ENCODE measurements at regions not wholly inside any gene's neighbourhood (a gene's known extent, or its start where the extent isn't known, plus 50 kb on each side); places are given as distances from the start of the nearest gene placed in this dataset.

DNA sequence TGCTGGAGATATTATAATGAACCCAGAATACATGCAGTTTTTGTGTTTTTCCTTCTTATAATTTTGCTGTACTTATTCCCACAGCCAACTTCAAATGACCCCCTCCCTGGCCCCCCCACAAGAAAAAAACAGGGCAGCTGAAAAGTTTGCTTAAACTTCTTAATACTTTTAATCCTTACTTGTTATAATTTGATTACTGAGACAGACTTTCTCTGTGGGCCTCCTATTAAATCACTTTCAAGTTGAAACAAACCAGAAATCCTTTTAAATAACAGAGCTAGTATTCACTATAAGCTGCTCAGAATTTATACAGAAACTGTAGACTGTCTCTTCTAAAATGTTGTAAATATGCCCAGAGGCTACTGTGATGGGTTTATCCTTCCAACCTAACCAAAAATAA lies 106.3 kb downstream of the CENPW start:
- Histone ChIP-seq H3K4me3 (no peak overlapping the region), H3K9me3 (no peaks in the 10 kb centered on the region), H3K27ac (no peak overlapping the region), H3K36me3 (no peaks in the 10 kb centered on the region), H3K4me1 (no peaks in the 10 kb centered on the region), H3K27me3 (no peaks in the 10 kb centered on the region)
- DNase-seq (ENCODE audit: extremely low spot score in 2 of 2) = no peak
- TF ChIP-seq POLR2AphosphoS5 (IDR thresholded peaks at IDR 0.05; ENCODE audit: insufficient read depth in 1 of 2, low read depth in 1 of 2) = no peak
- no peak for TF ChIP-seq POLR2A (IDR thresholded peaks at IDR 0.05)
- TF ChIP-seq, protein P1, sequence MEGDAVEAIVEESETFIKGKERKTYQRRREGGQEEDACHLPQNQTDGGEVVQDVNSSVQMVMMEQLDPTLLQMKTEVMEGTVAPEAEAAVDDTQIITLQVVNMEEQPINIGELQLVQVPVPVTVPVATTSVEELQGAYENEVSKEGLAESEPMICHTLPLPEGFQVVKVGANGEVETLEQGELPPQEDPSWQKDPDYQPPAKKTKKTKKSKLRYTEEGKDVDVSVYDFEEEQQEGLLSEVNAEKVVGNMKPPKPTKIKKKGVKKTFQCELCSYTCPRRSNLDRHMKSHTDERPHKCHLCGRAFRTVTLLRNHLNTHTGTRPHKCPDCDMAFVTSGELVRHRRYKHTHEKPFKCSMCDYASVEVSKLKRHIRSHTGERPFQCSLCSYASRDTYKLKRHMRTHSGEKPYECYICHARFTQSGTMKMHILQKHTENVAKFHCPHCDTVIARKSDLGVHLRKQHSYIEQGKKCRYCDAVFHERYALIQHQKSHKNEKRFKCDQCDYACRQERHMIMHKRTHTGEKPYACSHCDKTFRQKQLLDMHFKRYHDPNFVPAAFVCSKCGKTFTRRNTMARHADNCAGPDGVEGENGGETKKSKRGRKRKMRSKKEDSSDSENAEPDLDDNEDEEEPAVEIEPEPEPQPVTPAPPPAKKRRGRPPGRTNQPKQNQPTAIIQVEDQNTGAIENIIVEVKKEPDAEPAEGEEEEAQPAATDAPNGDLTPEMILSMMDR (IDR thresholded peaks at IDR 0.05) = no peak
- intact Hi-C loops (cut with DNase I) = no loop called here

GRCh38 chr6:126447367-126447766 lies 107.5 kb downstream of the CENPW start:
- no peak overlapping the region for H3K4me3 ChIP-seq
- intact Hi-C loops (cut with DNase I) = no loop called here
- TF ChIP-seq POLR2A (IDR thresholded peaks at IDR 0.05) (no peak), POLR2AphosphoS5 (IDR thresholded peaks at IDR 0.05; ENCODE audit: insufficient read depth in 1 of 2, low read depth in 1 of 2) (no peak)
- TF ChIP-seq, protein P1 (IDR thresholded peaks at IDR 0.05) = no peak
- no peaks in the 10 kb centered on the region for H3K27me3 ChIP-seq
- H3K36me3 ChIP-seq = no peaks in the 10 kb centered on the region
- no peak for DNase-seq (ENCODE audit: extremely low spot score in 2 of 2)
- H3K9me3 ChIP-seq = no peaks in the 10 kb centered on the region
- no peaks in the 10 kb centered on the region for H3K4me1 ChIP-seq
- H3K27ac ChIP-seq = no peak overlapping the region

GRCh38 chr6:126461045-126461444 lies 121.1 kb downstream of the CENPW start:
- H3K27ac ChIP-seq = no peak overlapping the region

DNA sequence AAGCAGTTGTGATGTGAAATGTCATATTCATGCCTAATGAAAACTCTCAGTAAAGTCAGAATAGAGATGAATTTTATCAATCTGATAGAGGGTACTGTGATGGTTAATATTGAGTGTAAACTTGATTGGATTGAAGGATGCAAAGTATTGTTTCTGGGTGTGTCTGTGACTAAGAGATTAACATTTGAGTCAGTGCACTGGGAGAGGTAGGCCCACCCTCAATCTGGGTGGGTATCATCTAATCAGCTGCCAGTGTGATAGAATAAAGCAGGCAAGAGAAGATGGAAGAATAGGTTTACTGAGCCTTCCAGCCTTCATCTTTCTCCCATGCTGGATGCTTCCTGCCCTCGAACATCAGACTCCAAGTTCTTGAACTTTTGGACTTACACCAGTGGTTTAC lies 124.3 kb downstream of the CENPW start:
- intact Hi-C loops (cut with DNase I) = no loop called here

More at GRCh38 chr6:126461045-126461444, 121.1 kb downstream of the CENPW start:
- intact Hi-C loops (cut with DNase I) = no loop called here
- Histone ChIP-seq H3K4me1 (no peaks in the 10 kb centered on the region), H3K27me3 (no peaks in the 10 kb centered on the region), H3K9me3 (no peaks in the 10 kb centered on the region), H3K4me3 (no peak overlapping the region), H3K36me3 (no peaks in the 10 kb centered on the region)
- no peak for DNase-seq (ENCODE audit: extremely low spot score in 2 of 2)
- TF ChIP-seq POLR2AphosphoS5 (IDR thresholded peaks at IDR 0.05; ENCODE audit: insufficient read depth in 1 of 2, low read depth in 1 of 2) (no peak), POLR2A (IDR thresholded peaks at IDR 0.05) (no peak)
- TF ChIP-seq, protein P1 (IDR thresholded peaks at IDR 0.05) = no peak

DNA sequence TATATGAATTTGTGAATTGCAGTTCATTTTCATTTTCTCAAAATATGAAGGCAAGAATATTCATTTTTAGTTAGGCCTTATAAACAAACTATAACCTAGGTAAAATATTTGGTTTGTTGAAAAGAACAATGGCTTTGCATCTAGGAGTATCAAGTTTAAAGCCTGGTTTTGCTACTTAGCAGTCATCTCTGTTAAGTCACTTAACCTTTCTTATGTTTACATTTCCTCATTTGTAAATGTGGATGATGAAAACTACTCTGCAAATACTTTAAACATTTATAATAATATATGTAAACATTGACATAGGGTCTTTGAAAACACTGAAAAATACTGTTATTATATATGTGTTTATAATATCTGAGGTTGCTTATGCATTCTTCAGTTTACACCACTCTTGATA lies 135.5 kb downstream of the CENPW start:
- TF ChIP-seq, protein P1 (IDR thresholded peaks at IDR 0.05) = no peak
- TF ChIP-seq POLR2AphosphoS5 (IDR thresholded peaks at IDR 0.05; ENCODE audit: insufficient read depth in 1 of 2, low read depth in 1 of 2) (no peak), POLR2A (IDR thresholded peaks at IDR 0.05) (no peak)
- no peaks in the 10 kb centered on the region for H3K4me1 ChIP-seq
- H3K4me3 ChIP-seq = no peak overlapping the region
- DNase-seq (ENCODE audit: extremely low spot score in 2 of 2) = no peak
- H3K36me3 ChIP-seq = no peaks in the 10 kb centered on the region
- no peaks in the 10 kb centered on the region for H3K9me3 ChIP-seq
- no peak overlapping the region for H3K27ac ChIP-seq
- intact Hi-C loops (cut with DNase I) = no loop called here
- no peaks in the 10 kb centered on the region for H3K27me3 ChIP-seq

More for the DNA sequence above, 124.3 kb downstream of the CENPW start:
- Histone ChIP-seq H3K4me1 (no peaks in the 10 kb centered on the region), H3K9me3 (no peaks in the 10 kb centered on the region), H3K36me3 (no peaks in the 10 kb centered on the region), H3K4me3 (no peak overlapping the region), H3K27me3 (no peaks in the 10 kb centered on the region), H3K27ac (no peak overlapping the region)
- no peak for DNase-seq (ENCODE audit: extremely low spot score in 2 of 2)
- no peak for TF ChIP-seq POLR2A (IDR thresholded peaks at IDR 0.05)
- TF ChIP-seq, protein P1 (IDR thresholded peaks at IDR 0.05) = no peak
- no peak for TF ChIP-seq POLR2AphosphoS5 (IDR thresholded peaks at IDR 0.05; ENCODE audit: insufficient read depth in 1 of 2, low read depth in 1 of 2)
